GM23338 (cell line): ENCODE measurements at regions not wholly inside any gene's neighbourhood (a gene's known extent, or its start where the extent isn't known, plus 50 kb on each side); places are given as distances from the start of the nearest gene placed in this dataset.

ENCODE experiments used
- EZH2 ChIP-seq: fragments of 200-600 bp; sonication (generic); IDR thresholded peaks from one replicate; pipeline ENCODE4 v1.8.0; 2017; ENCODE audit warnings: antibody characterized with exemption, mild to moderate bottlenecking, low read depth; ENCODE audit not compliant: unreplicated experiment
- EZH2phosphoT487 ChIP-seq: fragments of 200-600 bp; sonication (generic); IDR thresholded peaks from one replicate; pipeline ENCODE4 v1.8.1; 2018; ENCODE audit warnings: antibody characterized with exemption; ENCODE audit not compliant: unreplicated experiment
- NANOG ChIP-seq: IDR thresholded peaks from 2 replicates; pipeline ENCODE4 v1.6.1; 2016; ENCODE audit warnings: antibody characterized with exemption, borderline replicate concordance
- TF ChIP-seq, protein P1 (sequence below), 2 experiments: fragments of 200-600 bp in 1 of 2; sonication (generic) in 1 of 2; conservative IDR thresholded peaks; 2 replicates each; pipeline versions ENCODE4 v1.5.1 to v1.6.1; 2016 to 2017; ENCODE audit warnings: antibody characterized with exemption in 2 of 2, low read depth in 2 of 2, mild to moderate bottlenecking in 2 of 2, moderate library complexity in 1 of 2
- TF ChIP-seq, protein P2 (sequence below): IDR thresholded peaks from 2 replicates; pipeline ENCODE4 v1.6.1; 2016; ENCODE audit warnings: antibody characterized with exemption
- TF ChIP-seq, protein P3 (sequence below): IDR thresholded peaks from one replicate; pipeline ENCODE4 v1.6.1; 2018; ENCODE audit warnings: antibody characterized with exemption; ENCODE audit not compliant: unreplicated experiment

DNA sequence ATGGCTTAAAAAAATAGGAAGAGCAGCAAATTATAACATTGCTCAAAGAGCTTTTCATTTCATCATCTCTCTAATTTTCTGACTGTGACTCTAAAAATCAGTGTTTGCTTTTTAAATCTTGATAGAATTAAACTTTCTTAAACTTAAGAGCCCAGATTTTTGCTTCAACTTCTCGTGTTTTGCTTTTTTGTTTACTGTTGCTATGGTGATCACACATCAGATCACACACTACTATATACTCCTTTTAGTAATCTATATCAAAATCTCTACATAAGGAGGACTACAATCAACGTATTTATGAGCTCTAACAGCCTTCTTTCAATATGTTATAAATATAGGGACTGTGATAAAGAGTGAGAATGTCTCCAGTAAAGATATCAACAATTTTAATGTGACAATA, 537.3 kb downstream of the KCNT2 start:
- TF ChIP-seq, protein P1, sequence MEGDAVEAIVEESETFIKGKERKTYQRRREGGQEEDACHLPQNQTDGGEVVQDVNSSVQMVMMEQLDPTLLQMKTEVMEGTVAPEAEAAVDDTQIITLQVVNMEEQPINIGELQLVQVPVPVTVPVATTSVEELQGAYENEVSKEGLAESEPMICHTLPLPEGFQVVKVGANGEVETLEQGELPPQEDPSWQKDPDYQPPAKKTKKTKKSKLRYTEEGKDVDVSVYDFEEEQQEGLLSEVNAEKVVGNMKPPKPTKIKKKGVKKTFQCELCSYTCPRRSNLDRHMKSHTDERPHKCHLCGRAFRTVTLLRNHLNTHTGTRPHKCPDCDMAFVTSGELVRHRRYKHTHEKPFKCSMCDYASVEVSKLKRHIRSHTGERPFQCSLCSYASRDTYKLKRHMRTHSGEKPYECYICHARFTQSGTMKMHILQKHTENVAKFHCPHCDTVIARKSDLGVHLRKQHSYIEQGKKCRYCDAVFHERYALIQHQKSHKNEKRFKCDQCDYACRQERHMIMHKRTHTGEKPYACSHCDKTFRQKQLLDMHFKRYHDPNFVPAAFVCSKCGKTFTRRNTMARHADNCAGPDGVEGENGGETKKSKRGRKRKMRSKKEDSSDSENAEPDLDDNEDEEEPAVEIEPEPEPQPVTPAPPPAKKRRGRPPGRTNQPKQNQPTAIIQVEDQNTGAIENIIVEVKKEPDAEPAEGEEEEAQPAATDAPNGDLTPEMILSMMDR (conservative IDR thresholded peaks at IDR 0.05; ENCODE audit: low read depth in 2 of 2) = no peak
- TF ChIP-seq, protein P2, sequence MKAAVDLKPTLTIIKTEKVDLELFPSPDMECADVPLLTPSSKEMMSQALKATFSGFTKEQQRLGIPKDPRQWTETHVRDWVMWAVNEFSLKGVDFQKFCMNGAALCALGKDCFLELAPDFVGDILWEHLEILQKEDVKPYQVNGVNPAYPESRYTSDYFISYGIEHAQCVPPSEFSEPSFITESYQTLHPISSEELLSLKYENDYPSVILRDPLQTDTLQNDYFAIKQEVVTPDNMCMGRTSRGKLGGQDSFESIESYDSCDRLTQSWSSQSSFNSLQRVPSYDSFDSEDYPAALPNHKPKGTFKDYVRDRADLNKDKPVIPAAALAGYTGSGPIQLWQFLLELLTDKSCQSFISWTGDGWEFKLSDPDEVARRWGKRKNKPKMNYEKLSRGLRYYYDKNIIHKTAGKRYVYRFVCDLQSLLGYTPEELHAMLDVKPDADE = no peak
- TF ChIP-seq EZH2phosphoT487 = no peak
- TF ChIP-seq EZH2 = no peak
- no peak for TF ChIP-seq NANOG
- TF ChIP-seq, protein P3, sequence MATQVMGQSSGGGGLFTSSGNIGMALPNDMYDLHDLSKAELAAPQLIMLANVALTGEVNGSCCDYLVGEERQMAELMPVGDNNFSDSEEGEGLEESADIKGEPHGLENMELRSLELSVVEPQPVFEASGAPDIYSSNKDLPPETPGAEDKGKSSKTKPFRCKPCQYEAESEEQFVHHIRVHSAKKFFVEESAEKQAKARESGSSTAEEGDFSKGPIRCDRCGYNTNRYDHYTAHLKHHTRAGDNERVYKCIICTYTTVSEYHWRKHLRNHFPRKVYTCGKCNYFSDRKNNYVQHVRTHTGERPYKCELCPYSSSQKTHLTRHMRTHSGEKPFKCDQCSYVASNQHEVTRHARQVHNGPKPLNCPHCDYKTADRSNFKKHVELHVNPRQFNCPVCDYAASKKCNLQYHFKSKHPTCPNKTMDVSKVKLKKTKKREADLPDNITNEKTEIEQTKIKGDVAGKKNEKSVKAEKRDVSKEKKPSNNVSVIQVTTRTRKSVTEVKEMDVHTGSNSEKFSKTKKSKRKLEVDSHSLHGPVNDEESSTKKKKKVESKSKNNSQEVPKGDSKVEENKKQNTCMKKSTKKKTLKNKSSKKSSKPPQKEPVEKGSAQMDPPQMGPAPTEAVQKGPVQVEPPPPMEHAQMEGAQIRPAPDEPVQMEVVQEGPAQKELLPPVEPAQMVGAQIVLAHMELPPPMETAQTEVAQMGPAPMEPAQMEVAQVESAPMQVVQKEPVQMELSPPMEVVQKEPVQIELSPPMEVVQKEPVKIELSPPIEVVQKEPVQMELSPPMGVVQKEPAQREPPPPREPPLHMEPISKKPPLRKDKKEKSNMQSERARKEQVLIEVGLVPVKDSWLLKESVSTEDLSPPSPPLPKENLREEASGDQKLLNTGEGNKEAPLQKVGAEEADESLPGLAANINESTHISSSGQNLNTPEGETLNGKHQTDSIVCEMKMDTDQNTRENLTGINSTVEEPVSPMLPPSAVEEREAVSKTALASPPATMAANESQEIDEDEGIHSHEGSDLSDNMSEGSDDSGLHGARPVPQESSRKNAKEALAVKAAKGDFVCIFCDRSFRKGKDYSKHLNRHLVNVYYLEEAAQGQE = no peak
